Dendritic cell treated with granulocyte-macrophage colony-stimulating factor and Interleukin-4, amounts not matched to agents 40 ng/mL and 50 ng/mL, for 4 days (primary cell): ENCODE measurements at regions not wholly inside any gene's neighbourhood (a gene's known extent, or its start where the extent isn't known, plus 50 kb on each side); places are given as distances from the start of the nearest gene placed in this dataset.

Experiments
- H3K27ac Mint-ChIP-seq: one replicate; pipeline ENCODE4 v1.8.0; 2022; ENCODE audit warnings: mild to moderate bottlenecking, mixed read lengths
- H3K27me3 Mint-ChIP-seq: one replicate; pipeline ENCODE4 v1.8.0; 2022; ENCODE audit warnings: mild to moderate bottlenecking, mixed read lengths
- H3K36me3 Mint-ChIP-seq: one replicate; pipeline ENCODE4 v1.8.0; 2022; ENCODE audit warnings: low read depth, mixed read lengths
- H3K4me1 Mint-ChIP-seq: one replicate; pipeline ENCODE4 v1.8.0; 2022; ENCODE audit warnings: low read depth, mixed read lengths
- H3K4me3 Mint-ChIP-seq: one replicate; pipeline ENCODE4 v1.8.0; 2022; ENCODE audit warnings: mild to moderate bottlenecking, moderate library complexity, mixed read lengths
- H3K9me3 Mint-ChIP-seq: one replicate; pipeline ENCODE4 v1.8.0; 2022; ENCODE audit warnings: mixed read lengths
- intact Hi-C: fragments of 100-400 bp; cut with micrococcal nuclease; formaldehyde crosslinking; loops from one replicate; pipeline ENCODE4 v1.15.0; 2022

- intact Hi-C loops = no loop called here
- no peaks in the 10 kb centered on the region for H3K36me3 Mint-ChIP-seq
- H3K27ac Mint-ChIP-seq = no peak overlapping the region
- no peak overlapping the region for H3K4me3 Mint-ChIP-seq
- H3K4me1 Mint-ChIP-seq = no peaks in the 10 kb centered on the region
- H3K27me3 Mint-ChIP-seq = no peaks in the 10 kb centered on the region
- no peaks in the 10 kb centered on the region for H3K9me3 Mint-ChIP-seq
Observed at GRCh38 chr3:70519026-70519425, 206.6 kb upstream of the MDFIC2 start.

- Mint-ChIP-seq H3K36me3 (no peaks in the 10 kb centered on the region), H3K9me3 (no peaks in the 10 kb centered on the region), H3K4me1 (no peaks in the 10 kb centered on the region), H3K4me3 (no peak overlapping the region), H3K27me3 (no peaks in the 10 kb centered on the region), H3K27ac (no peak overlapping the region)
- intact Hi-C loops = no loop called here
Observed at GRCh38 chr3:70518356-70518755, 205.9 kb upstream of the MDFIC2 start.

GRCh38 chr3:70517124-70517890, 204.9 kb upstream of the MDFIC2 start:
- H3K27ac Mint-ChIP-seq = no peak overlapping the region
- no peaks in the 10 kb centered on the region for H3K27me3 Mint-ChIP-seq
- H3K9me3 Mint-ChIP-seq = no peaks in the 10 kb centered on the region
- intact Hi-C loops = no loop called here
- no peaks in the 10 kb centered on the region for H3K4me1 Mint-ChIP-seq
- H3K4me3 Mint-ChIP-seq = no peak overlapping the region
- no peaks in the 10 kb centered on the region for H3K36me3 Mint-ChIP-seq

GRCh38 chr3:70516076-70516475, 203.6 kb upstream of the MDFIC2 start:
- Mint-ChIP-seq H3K4me3 (no peak overlapping the region), H3K9me3 (no peaks in the 10 kb centered on the region), H3K27ac (no peak overlapping the region), H3K27me3 (no peaks in the 10 kb centered on the region), H3K36me3 (no peaks in the 10 kb centered on the region), H3K4me1 (no peaks in the 10 kb centered on the region)
- intact Hi-C loops = no loop called here

- intact Hi-C loops = no loop called here
- Mint-ChIP-seq H3K9me3 (no peaks in the 10 kb centered on the region), H3K4me1 (no peaks in the 10 kb centered on the region), H3K27me3 (no peaks in the 10 kb centered on the region), H3K27ac (no peak overlapping the region), H3K4me3 (no peak overlapping the region), H3K36me3 (no peaks in the 10 kb centered on the region)
Observed at GRCh38 chr3:70507486-70507885, 195.0 kb upstream of the MDFIC2 start.

- Mint-ChIP-seq H3K4me1 (no peaks in the 10 kb centered on the region), H3K9me3 (no peaks in the 10 kb centered on the region), H3K27ac (no peak overlapping the region), H3K27me3 (no peaks in the 10 kb centered on the region), H3K4me3 (no peak overlapping the region), H3K36me3 (no peaks in the 10 kb centered on the region)
- intact Hi-C loops = no loop called here
Observed at GRCh38 chr3:70506775-70507174, 194.3 kb upstream of the MDFIC2 start.

GRCh38 chr3:70501561-70501960, 189.1 kb upstream of the MDFIC2 start:
- Mint-ChIP-seq H3K4me3 (no peak overlapping the region), H3K27ac (no peak overlapping the region), H3K4me1 (no peaks in the 10 kb centered on the region), H3K27me3 (no peaks in the 10 kb centered on the region), H3K36me3 (no peaks in the 10 kb centered on the region), H3K9me3 (no peaks in the 10 kb centered on the region)
- intact Hi-C loops = no loop called here

- Mint-ChIP-seq H3K27ac (no peak overlapping the region), H3K4me1 (no peaks in the 10 kb centered on the region), H3K36me3 (no peaks in the 10 kb centered on the region), H3K9me3 (no peaks in the 10 kb centered on the region), H3K4me3 (no peak overlapping the region), H3K27me3 (no peaks in the 10 kb centered on the region)
- intact Hi-C loops = no loop called here
Observed at GRCh38 chr3:70488816-70489215, 176.4 kb upstream of the MDFIC2 start.

- Mint-ChIP-seq H3K27ac (no peak overlapping the region), H3K4me1 (no peaks in the 10 kb centered on the region), H3K9me3 (no peaks in the 10 kb centered on the region), H3K27me3 (no peaks in the 10 kb centered on the region), H3K4me3 (no peak overlapping the region), H3K36me3 (no peaks in the 10 kb centered on the region)
- intact Hi-C loops = no loop called here
Observed at GRCh38 chr3:70488131-70488530, 175.7 kb upstream of the MDFIC2 start.

- Mint-ChIP-seq H3K27me3 (no peaks in the 10 kb centered on the region), H3K4me1 (no peaks in the 10 kb centered on the region), H3K9me3 (no peaks in the 10 kb centered on the region), H3K27ac (no peak overlapping the region), H3K4me3 (no peak overlapping the region), H3K36me3 (no peaks in the 10 kb centered on the region)
- intact Hi-C loops = no loop called here
Observed at GRCh38 chr3:70486414-70487017, 174.1 kb upstream of the MDFIC2 start.

- H3K27ac Mint-ChIP-seq = no peak overlapping the region
- intact Hi-C loops = no loop called here
- no peaks in the 10 kb centered on the region for H3K36me3 Mint-ChIP-seq
- H3K4me1 Mint-ChIP-seq = no peaks in the 10 kb centered on the region
- H3K27me3 Mint-ChIP-seq = no peaks in the 10 kb centered on the region
- no peak overlapping the region for H3K4me3 Mint-ChIP-seq
- H3K9me3 Mint-ChIP-seq = peaks cover 16% of the 10 kb centered on the region
Observed at GRCh38 chr3:70476174-70476573, 163.7 kb upstream of the MDFIC2 start.

GRCh38 chr3:70471464-70472342, 159.3 kb upstream of the MDFIC2 start:
- H3K27ac Mint-ChIP-seq = no peak overlapping the region
- no peaks in the 10 kb centered on the region for H3K36me3 Mint-ChIP-seq
- no peaks in the 10 kb centered on the region for H3K4me1 Mint-ChIP-seq
- no peaks in the 10 kb centered on the region for H3K27me3 Mint-ChIP-seq
- intact Hi-C loops = no loop called here
- no peaks in the 10 kb centered on the region for H3K9me3 Mint-ChIP-seq
- H3K4me3 Mint-ChIP-seq = no peak overlapping the region

GRCh38 chr3:70466096-70466495, 153.7 kb upstream of the MDFIC2 start:
- Mint-ChIP-seq H3K36me3 (no peaks in the 10 kb centered on the region), H3K27ac (no peak overlapping the region), H3K27me3 (no peaks in the 10 kb centered on the region), H3K4me3 (no peak overlapping the region), H3K9me3 (no peaks in the 10 kb centered on the region), H3K4me1 (no peaks in the 10 kb centered on the region)
- intact Hi-C loops = no loop called here

- intact Hi-C loops = no loop called here
- no peaks in the 10 kb centered on the region for H3K27me3 Mint-ChIP-seq
- H3K9me3 Mint-ChIP-seq = no peaks in the 10 kb centered on the region
- H3K4me3 Mint-ChIP-seq = no peak overlapping the region
- no peaks in the 10 kb centered on the region for H3K4me1 Mint-ChIP-seq
- no peaks in the 10 kb centered on the region for H3K36me3 Mint-ChIP-seq
- H3K27ac Mint-ChIP-seq = no peak overlapping the region
Observed at GRCh38 chr3:70464876-70465275, 152.4 kb upstream of the MDFIC2 start.
